22Rv1 (cell line): ENCODE measurements at regions not wholly inside any gene's neighbourhood (a gene's known extent, or its start where the extent isn't known, plus 50 kb on each side); places are given as distances from the start of the nearest gene placed in this dataset.

Experiments used
- H3K27ac ChIP-seq: fragments of 450-650 bp; 2 replicates; pipeline ENCODE4 v1.5.1; 2017
- ZFX ChIP-seq: fragments of 450-650 bp; IDR thresholded peaks from 2 replicates; pipeline ENCODE4 v1.6.1; 2017; ENCODE audit warnings: antibody characterized with exemption, borderline replicate concordance
- TF ChIP-seq, protein P1 (sequence below): fragments of 450-650 bp; IDR thresholded peaks from 2 replicates; pipeline ENCODE4 v1.5.1; 2017; ENCODE audit warnings: mild to moderate bottlenecking

DNA sequence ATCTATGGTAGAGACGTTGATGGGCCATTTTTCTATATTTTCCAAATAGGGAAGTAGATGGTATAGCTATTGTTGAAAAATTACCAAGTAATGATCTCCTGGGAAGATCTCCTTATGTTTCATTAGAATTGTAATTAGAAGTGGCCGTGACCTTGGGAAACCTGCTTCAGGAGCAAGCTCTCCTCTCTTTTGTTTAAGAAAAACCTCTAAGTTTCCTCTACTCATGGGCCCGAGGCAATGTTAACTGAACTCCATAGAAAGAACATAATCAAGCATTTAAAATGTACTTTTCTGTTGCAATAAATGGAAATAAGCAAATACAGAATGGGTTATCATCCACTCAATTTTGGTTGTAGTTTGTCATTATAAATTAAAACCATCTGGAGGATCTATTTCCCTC, 511.2 kb upstream of the MDFIC2 start:
- TF ChIP-seq ZFX: no peak
- TF ChIP-seq, protein P1, sequence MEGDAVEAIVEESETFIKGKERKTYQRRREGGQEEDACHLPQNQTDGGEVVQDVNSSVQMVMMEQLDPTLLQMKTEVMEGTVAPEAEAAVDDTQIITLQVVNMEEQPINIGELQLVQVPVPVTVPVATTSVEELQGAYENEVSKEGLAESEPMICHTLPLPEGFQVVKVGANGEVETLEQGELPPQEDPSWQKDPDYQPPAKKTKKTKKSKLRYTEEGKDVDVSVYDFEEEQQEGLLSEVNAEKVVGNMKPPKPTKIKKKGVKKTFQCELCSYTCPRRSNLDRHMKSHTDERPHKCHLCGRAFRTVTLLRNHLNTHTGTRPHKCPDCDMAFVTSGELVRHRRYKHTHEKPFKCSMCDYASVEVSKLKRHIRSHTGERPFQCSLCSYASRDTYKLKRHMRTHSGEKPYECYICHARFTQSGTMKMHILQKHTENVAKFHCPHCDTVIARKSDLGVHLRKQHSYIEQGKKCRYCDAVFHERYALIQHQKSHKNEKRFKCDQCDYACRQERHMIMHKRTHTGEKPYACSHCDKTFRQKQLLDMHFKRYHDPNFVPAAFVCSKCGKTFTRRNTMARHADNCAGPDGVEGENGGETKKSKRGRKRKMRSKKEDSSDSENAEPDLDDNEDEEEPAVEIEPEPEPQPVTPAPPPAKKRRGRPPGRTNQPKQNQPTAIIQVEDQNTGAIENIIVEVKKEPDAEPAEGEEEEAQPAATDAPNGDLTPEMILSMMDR: no peak
- H3K27ac ChIP-seq: no peak overlapping the region

DNA sequence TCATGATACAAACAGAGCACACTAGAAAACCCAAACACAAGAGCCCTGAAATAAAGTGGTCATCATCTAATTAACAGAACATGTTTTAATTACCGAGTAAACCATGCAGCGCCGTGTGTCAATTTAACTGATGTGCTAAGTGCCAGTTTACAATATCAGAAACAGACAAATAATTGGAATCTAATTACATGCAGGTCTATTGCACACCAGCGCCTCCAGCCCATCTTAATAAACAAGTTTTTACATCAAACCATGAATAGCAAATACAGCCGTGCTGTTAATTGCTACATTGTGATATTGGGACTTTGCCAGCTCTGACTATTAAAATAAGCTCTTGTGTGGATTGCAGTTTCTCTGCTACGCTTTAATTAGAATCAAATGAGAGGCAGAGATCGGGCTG, 510.2 kb upstream of the MDFIC2 start:
- no peak overlapping the region for H3K27ac ChIP-seq
- TF ChIP-seq, protein P1: no peak
- TF ChIP-seq ZFX: no peak

DNA sequence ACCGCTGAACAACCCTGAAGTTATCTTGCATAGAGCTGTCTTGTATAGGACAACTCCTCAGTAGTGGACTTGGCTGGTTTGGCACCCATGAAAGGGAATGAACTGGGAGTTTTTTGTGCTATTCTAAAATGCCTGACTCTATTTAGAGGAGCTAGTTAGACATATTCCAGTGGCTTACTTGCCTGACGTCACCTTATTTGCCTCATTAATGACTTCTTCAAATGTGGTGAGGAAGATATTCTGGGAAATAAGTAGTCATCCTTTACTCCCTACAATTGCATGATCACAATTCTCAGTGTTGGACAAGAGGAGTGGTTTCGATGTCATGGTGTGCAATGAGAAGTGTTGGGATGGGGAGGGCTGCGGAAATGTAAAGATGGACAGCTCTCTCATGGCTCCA, 509.2 kb upstream of the MDFIC2 start:
- no peak overlapping the region for H3K27ac ChIP-seq
- no peak for TF ChIP-seq ZFX
- TF ChIP-seq, protein P1: no peak

DNA sequence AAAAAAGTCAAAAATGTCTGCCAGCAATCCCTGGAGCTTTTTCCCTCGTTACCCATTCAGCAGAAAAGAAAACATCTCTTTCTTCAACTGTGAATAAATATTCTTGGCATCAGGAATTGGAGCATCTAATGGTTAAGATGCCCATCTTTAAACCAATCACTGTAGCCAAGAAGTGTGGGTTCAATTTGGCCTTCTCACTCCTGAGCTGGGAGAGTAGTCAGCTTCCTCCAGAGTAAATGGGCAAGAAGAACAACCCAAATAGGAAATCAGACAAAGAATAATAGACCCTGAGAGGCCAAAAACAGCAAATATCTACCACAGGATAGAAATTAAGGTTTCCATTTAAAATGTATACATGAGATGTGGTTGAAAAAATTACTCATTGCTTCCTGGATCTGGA, 508.0 kb upstream of the MDFIC2 start:
- no peak for TF ChIP-seq ZFX
- TF ChIP-seq, protein P1: no peak

DNA sequence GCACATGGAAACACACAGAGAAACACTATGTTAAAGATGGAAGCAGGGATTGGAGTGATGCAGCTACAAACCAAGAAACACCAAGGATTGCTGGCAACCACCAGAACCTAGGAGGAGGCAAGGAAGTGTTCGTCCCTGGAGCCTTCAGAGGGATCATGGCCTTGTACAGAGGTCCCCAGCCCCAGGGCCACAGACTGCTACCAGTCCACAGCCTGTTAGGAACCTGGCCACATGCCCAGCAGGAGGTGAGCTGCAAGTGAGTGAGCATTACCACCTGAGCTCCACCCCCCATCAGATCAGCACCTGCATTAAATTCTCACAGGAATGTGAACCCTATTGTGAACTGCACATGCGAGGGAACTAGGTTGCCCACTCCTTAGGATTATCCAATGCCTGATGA, 505.7 kb upstream of the MDFIC2 start:
- TF ChIP-seq, protein P1: no peak
- TF ChIP-seq ZFX: no peak

More for the DNA sequence above, 508.0 kb upstream of the MDFIC2 start:
- no peak overlapping the region for H3K27ac ChIP-seq

DNA sequence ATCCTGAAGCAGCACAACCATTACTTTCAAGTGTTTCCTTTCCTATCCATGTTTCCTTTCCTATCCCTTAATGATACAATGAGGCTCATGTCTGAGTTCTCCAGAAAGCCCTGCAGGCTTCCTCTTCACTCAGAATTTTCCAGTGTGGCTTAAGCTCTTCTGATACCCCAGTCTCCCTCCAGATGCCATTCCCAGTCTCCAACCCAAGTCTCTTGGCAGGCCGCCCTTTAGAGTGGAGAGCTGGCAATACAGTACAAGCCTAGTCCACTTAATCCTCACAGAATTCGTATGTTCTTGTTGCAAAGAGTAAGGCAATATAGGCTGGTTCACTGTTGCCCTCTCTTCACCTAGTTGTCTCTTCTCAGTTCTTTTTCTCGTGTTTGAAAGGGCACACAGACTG, 503.9 kb upstream of the MDFIC2 start:
- H3K27ac ChIP-seq: no peak overlapping the region
- TF ChIP-seq, protein P1: no peak
- TF ChIP-seq ZFX: no peak

More for the DNA sequence above, 505.7 kb upstream of the MDFIC2 start:
- no peak overlapping the region for H3K27ac ChIP-seq

DNA sequence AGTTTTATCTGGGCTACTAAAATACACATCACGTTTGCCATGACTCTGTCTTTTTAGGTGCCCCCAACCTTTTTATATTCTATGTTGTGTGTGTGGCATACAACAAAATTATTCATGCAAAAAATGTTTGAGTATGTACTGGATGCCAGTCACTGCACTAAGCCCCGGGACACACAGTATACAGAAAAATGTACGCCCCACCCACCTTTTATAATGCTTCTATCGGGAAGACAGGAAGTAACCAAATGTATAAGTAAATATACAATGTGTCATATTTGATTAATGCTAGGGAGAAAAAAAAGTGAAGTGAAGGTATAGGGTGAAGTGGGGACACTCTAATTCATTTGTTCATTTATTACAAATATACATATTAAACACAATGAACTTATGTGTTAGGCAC, 503.4 kb upstream of the MDFIC2 start:
- H3K27ac ChIP-seq: no peak overlapping the region
- TF ChIP-seq ZFX: no peak
- TF ChIP-seq, protein P1: no peak
